Spleen (tissue), 7 donors: ENCODE measurements at regions not wholly inside any gene's neighbourhood (a gene's known extent, or its start where the extent isn't known, plus 50 kb on each side); places are given as distances from the start of the nearest gene placed in this dataset.
A peak's percentile ranks its signal among the peaks of the same experiment; 100 is the strongest.

Experiments
- CTCF ChIP-seq, 11 experiments: fragments of 200-600 bp in 7 of 11; fragments of 450-650 bp in 4 of 11; sonication (generic) in 4 of 11; IDR thresholded peaks in 8 of 11; conservative IDR thresholded peaks in 3 of 11; 1 replicate in 7 of 11; 2 replicates in 4 of 11; pipeline versions ENCODE4 v1.4.0 to v1.8.0; 2016 to 2021; ENCODE audit warnings: antibody characterized with exemption in 11 of 11, inconsistent platforms in 4 of 11, mild to moderate bottlenecking in 1 of 11
- POLR2A ChIP-seq, 3 donors: fragments of 450-650 bp; IDR thresholded peaks; one replicate each; pipeline ENCODE4 v1.5.1; 2017; ENCODE audit warnings: antibody characterized with exemption in 3 of 3, mild to moderate bottlenecking in 1 of 3
- POLR2AphosphoS5 ChIP-seq, 3 donors: sonication (generic); formaldehyde crosslinking; IDR thresholded peaks; one replicate each; pipeline ENCODE4 v1.5.1; 2017; ENCODE audit warnings: antibody characterized with exemption in 3 of 3
- donor health status: DM: no; HTN: no; CAD: no; lungs with moderate emphysema.
- donor health status: DM: no; HTN: no; CAD: no.
- donor health status: DM: no; HTN: no; CAD: no.

- no peak for TF ChIP-seq CTCF (IDR thresholded peaks at IDR 0.05 in 8 of 11, conservative IDR thresholded peaks at IDR 0.05 in 3 of 11)
- no peak for TF ChIP-seq POLR2A (IDR thresholded peaks at IDR 0.05)
- peak in 1 of 3 donors; percentile 17 for TF ChIP-seq POLR2AphosphoS5 (IDR thresholded peaks at IDR 0.05)
These were observed 155.1 kb upstream of the CADM1 start for GRCh38 chr11:115659061-115659963.
